Sigmoid colon (tissue), 4 donors: ENCODE measurements at regions not wholly inside any gene's neighbourhood (a gene's known extent, or its start where the extent isn't known, plus 50 kb on each side); places are given as distances from the start of the nearest gene placed in this dataset.

Experiments
- EP300 ChIP-seq, 4 donors: sonication (generic); formaldehyde crosslinking; IDR thresholded peaks; one replicate each; pipeline ENCODE4 v1.6.1; 2017; ENCODE audit warnings: antibody characterized with exemption in 4 of 4
- POLR2A ChIP-seq, 2 donors: fragments of 450-650 bp; IDR thresholded peaks; one replicate each; pipeline ENCODE4 v1.6.1; 2016; ENCODE audit warnings: antibody characterized with exemption in 2 of 2, mild to moderate bottlenecking in 2 of 2, moderate library complexity in 2 of 2
- POLR2AphosphoS5 ChIP-seq, 4 donors: sonication (generic); formaldehyde crosslinking; IDR thresholded peaks; one replicate each; pipeline ENCODE4 v1.6.1; 2017; ENCODE audit warnings: antibody characterized with exemption in 4 of 4
- TF ChIP-seq, protein P1 (sequence below), 4 experiments: fragments of 450-650 bp in 3 of 4; fragments of 200-600 bp in 1 of 4; IDR thresholded peaks; one replicate each; pipeline ENCODE4 v1.5.1; 2016 to 2019; ENCODE audit warnings: antibody characterized with exemption in 4 of 4, mild to moderate bottlenecking in 3 of 4, moderate library complexity in 2 of 4

- TF ChIP-seq, protein P1, sequence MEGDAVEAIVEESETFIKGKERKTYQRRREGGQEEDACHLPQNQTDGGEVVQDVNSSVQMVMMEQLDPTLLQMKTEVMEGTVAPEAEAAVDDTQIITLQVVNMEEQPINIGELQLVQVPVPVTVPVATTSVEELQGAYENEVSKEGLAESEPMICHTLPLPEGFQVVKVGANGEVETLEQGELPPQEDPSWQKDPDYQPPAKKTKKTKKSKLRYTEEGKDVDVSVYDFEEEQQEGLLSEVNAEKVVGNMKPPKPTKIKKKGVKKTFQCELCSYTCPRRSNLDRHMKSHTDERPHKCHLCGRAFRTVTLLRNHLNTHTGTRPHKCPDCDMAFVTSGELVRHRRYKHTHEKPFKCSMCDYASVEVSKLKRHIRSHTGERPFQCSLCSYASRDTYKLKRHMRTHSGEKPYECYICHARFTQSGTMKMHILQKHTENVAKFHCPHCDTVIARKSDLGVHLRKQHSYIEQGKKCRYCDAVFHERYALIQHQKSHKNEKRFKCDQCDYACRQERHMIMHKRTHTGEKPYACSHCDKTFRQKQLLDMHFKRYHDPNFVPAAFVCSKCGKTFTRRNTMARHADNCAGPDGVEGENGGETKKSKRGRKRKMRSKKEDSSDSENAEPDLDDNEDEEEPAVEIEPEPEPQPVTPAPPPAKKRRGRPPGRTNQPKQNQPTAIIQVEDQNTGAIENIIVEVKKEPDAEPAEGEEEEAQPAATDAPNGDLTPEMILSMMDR (IDR thresholded peaks at IDR 0.05): no peak
- no peak for TF ChIP-seq POLR2A (IDR thresholded peaks at IDR 0.05)
- peak in 1 of 4 donors; percentile 46 for TF ChIP-seq POLR2AphosphoS5 (IDR thresholded peaks at IDR 0.05)
- no peak for TF ChIP-seq EP300 (IDR thresholded peaks at IDR 0.05)
These were observed 311.2 kb downstream of the OSR1 start for GRCh38 chr2:19046986-19047780.
